ENCODE measurements at regions not wholly inside any gene's neighbourhood (a gene's known extent, or its start where the extent isn't known, plus 50 kb on each side); places are given as distances from the start of the nearest gene placed in this dataset.
A peak's percentile ranks its signal among the peaks of the same experiment; 100 is the strongest.

GRCh38 chr11:112880495-112880894 is 80.7 kb upstream of the NCAM1 start:
- DNase-seq: no peak

GRCh38 chr11:112881461-112881860 is 79.8 kb upstream of the NCAM1 start:
- DNase-seq: peak in 1 of 2 experiments; percentile 24

DNA sequence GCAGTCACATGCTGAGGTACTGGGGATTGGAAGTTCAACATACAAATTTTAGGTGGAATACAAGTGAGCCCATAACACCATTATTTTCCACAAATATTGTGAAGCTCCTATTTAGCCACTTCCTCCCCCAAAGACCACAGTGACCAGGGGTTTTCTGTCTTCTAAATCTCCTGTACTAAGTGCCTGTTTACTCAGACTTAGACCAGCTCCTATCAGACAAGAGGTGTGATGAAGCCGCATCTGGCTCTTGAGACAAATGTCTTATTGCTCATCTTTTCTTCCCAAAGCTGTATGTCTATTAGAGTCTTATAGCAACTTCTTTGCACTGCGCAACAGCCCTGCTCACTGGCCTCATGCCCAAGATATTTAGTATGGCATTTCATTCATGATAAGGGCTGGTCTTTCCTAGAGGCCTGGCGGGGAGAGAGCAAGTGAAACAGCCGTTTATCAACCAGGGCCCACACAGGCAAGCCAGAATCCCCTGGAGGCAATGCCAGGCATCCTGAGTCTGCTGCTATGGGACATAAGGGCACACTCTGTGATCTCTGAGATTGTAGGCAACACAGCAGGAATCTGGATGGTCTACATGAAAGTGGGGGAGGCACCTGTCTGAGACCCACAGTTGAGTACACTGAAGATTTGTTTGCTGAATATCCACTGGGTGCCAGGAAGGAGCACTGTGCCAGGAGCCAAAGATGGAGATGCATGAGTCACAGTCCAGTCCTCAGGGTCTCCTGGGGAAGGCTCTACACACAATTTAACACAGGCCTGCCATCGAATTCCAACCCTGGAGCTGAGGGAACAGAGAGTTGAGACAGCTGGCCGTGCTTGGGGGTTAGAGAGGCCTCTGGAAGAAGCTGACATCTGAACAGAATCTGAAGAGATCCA is 78.5 kb upstream of the NCAM1 start:
- DNase-seq: peak; percentile 51 to 86

GRCh38 chr11:112884012-112884767 is 77.0 kb upstream of the NCAM1 start:
- DNase-seq: no peak

DNA sequence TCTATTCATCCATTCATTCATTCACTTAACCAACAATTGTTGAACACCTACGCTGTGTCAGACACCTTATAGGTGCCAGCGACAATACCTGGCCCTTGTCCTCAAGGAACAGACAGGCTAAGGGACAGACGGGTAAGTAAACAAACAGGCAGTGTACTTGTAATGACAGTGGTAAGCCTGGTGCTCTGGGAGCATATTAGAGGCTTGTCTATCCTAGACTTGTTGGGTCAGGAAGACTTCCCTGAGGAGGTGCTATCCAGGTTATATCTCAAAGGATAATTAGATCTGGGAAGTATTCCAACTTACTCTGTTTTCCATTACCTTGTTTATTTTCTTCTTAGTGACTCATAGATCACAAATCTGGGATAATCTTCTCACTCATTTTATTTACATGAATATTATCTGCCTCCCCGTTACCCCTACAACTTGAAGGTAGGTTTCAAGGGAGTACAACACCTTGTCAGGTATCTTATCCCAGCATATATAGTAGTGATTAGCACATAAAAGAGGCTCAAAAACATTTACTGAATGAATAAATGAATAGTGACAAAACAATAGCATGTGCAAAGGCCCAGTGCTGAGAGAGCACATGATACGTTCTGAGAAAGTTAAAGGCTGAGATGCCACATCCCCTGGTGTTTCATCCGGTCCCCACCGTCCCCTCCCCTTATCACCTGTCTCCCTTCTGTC is 75.3 kb upstream of the NCAM1 start:
- no peak for DNase-seq

DNA sequence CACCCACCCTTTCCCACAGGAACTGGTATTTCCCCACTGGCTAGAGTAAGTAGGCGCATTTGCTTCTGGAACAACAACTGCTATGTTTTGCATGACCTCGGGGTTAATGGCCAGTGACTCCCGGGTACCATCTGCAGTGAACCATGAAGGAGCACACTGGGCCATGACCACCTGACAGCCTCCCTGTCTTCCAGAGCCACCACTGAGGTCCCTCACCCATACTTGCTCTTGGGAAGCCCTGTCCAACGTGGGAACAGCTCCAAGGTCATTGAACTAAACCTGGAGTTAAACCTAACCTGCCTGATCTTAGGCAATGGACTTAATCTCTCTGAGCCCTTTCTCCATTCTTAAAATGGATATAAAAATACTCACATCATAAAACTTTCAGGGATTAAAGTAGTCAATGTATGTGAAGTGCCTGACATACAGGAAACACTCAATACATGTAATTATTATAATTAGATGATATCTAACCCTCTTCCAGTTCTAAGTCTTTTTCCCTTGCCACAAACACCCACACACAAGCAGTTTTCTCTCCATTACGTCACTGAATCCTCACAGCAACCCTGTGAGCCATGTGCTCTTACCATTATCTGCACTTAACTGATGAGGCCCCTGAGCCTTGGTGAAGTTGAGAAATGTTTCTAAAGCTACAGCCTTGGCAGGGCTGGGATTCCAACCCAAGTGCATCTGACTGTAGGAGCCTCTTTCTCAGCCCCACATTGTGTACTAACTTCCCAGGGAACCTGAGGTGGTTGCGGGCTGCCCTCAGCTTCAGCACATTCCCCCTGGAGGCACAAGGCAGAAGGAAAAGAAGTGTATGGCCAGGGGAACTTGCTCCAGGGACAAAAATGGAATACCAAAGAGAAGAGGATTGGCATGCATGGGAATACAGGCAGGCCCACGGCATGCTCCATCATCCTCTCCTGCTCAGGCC is 74.5 kb upstream of the NCAM1 start:
- DNase-seq: no peak

DNA sequence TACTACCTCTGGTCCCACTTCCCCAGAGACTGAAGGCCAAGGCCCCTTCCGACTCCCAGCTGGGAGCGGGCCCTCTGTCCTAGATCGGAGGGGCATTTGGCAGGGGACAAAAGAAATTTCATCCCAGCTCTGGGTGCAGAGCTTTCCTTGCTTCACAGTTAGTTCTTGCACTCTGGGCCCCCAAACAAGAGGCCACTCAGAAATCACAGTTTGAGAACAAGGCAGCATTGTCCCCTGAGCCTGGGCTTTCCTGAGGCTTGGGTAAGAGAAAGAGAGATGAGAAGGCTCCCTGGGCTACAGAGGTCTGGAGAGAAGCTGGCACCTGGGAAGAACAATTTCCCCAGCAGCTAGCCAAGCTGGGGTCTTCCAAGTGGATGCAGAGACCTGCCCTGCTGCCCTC is 71.8 kb upstream of the NCAM1 start:
- DNase-seq: no peak

- DNase-seq: no peak
Observed at GRCh38 chr11:112899235-112900006, 61.8 kb upstream of the NCAM1 start.

DNA sequence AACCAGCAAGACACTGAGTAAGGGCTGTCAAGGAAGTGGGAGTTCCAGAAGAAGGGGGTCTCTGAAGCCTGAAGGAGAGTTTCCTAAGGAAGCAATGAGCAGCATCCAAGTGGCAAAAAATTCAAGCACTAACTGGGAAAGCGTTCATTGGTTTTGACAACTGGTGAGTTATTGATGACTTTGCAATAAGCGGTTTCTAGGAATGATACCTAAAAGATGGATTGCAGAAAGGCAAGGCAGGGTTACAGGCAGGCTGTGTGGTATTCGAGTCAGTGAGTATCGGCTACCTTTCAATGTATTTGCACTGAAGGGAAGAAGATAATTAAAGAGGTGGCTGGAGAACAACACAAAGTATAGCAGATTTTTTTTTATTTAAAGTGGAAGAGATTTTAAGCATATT is 59.3 kb upstream of the NCAM1 start:
- DNase-seq: no peak

- DNase-seq: no peak
Observed at GRCh38 chr11:112902361-112903011, 58.7 kb upstream of the NCAM1 start.

- peak; percentile 28 to 45 for DNase-seq
Observed at GRCh38 chr11:112903340-112903739, 57.9 kb upstream of the NCAM1 start.

- DNase-seq: no peak
Observed at GRCh38 chr11:112911124-112911523, 50.1 kb upstream of the NCAM1 start.
